H9 (cell line): ENCODE measurements at regions not wholly inside any gene's neighbourhood (a gene's known extent, or its start where the extent isn't known, plus 50 kb on each side); places are given as distances from the start of the nearest gene placed in this dataset.

Source experiments
- DNase-seq: peaks from one replicate; pipeline ENCODE4 v3.0.0-alpha.2; 2017
- H2AFZ ChIP-seq: one replicate; pipeline ENCODE4 v1.6.1; 2013; ENCODE audit warnings: mild to moderate bottlenecking, low read length, control low read depth, moderate library complexity
- H2AK5ac ChIP-seq: 2 replicates; pipeline ENCODE4 v1.6.1; 2013; ENCODE audit warnings: low read length, control low read depth, mixed read lengths; ENCODE audit not compliant: insufficient read length
- H2BK120ac ChIP-seq: one replicate; pipeline ENCODE4 v1.6.1; 2013; ENCODE audit warnings: low read depth, mild to moderate bottlenecking, low read length, control low read depth, inconsistent platforms; ENCODE audit not compliant: poor library complexity, severe bottlenecking
- H2BK12ac ChIP-seq: 2 replicates; pipeline ENCODE4 v1.6.1; 2013; ENCODE audit warnings: low read length, control low read depth, mixed read lengths, low read depth; ENCODE audit not compliant: insufficient read length
- H2BK15ac ChIP-seq: 2 replicates; pipeline ENCODE4 v1.6.1; 2013; ENCODE audit warnings: low read depth, low read length, control low read depth
- H2BK20ac ChIP-seq: one replicate; pipeline ENCODE4 v1.6.1; 2013; ENCODE audit warnings: low read depth, mild to moderate bottlenecking, low read length, control low read depth, inconsistent platforms; ENCODE audit not compliant: poor library complexity, severe bottlenecking
- H2BK5ac ChIP-seq: 2 replicates; pipeline ENCODE4 v1.6.1; 2013; ENCODE audit warnings: low read length, control low read depth, mixed read lengths; ENCODE audit not compliant: insufficient read length
- H3K14ac ChIP-seq: 2 replicates; pipeline ENCODE4 v1.6.1; 2013; ENCODE audit warnings: low read length, control low read depth; ENCODE audit not compliant: insufficient read depth
- H3K18ac ChIP-seq: 2 replicates; pipeline ENCODE4 v1.6.1; 2013; ENCODE audit warnings: low read depth, mild to moderate bottlenecking, mixed read lengths, low read length, control low read depth; ENCODE audit not compliant: insufficient read length
- H3K23ac ChIP-seq: 2 replicates; pipeline ENCODE4 v1.6.1; 2013; ENCODE audit warnings: low read length, control low read depth, mixed read lengths, low read depth; ENCODE audit not compliant: insufficient read length
- H3K23me2 ChIP-seq: 2 replicates; pipeline ENCODE4 v1.6.1; 2013; ENCODE audit warnings: low read depth, mild to moderate bottlenecking, mixed read lengths, low read length, control low read depth; ENCODE audit not compliant: insufficient read length, poor library complexity, severe bottlenecking
- H3K27ac ChIP-seq: 2 replicates; pipeline ENCODE4 v1.5.1; 2013; ENCODE audit warnings: low read length, control low read depth, mixed read lengths, low read depth; ENCODE audit not compliant: insufficient read length
- H3K27me3 ChIP-seq: 2 replicates; pipeline ENCODE4 v1.6.1; 2013; ENCODE audit warnings: low read length, control low read depth, inconsistent platforms; ENCODE audit not compliant: insufficient read depth
- H3K4ac ChIP-seq: 2 replicates; pipeline ENCODE4 v1.6.1; 2013; ENCODE audit warnings: low read depth, mild to moderate bottlenecking, control low read depth, inconsistent platforms, low read length, moderate library complexity
- H3K4me1 ChIP-seq: 2 replicates; pipeline ENCODE4 v1.6.1; 2013; ENCODE audit warnings: low read length, control low read depth, inconsistent platforms; ENCODE audit not compliant: insufficient read depth
- H3K4me2 ChIP-seq: 2 replicates; pipeline ENCODE4 v1.6.1; 2013; ENCODE audit warnings: low read length, control low read depth, mixed read lengths; ENCODE audit not compliant: insufficient read length, insufficient read depth
- H3K56ac ChIP-seq: 2 replicates; pipeline ENCODE4 v1.6.1; 2013; ENCODE audit warnings: low read depth, mild to moderate bottlenecking, mixed read lengths, low read length, control low read depth; ENCODE audit not compliant: insufficient read length
- H3K79me1 ChIP-seq: 2 replicates; pipeline ENCODE4 v1.6.1; 2013; ENCODE audit warnings: low read depth, mild to moderate bottlenecking, moderate library complexity, low read length, control low read depth, inconsistent platforms; ENCODE audit not compliant: insufficient read depth, poor library complexity, severe bottlenecking
- H3K79me2 ChIP-seq: 2 replicates; pipeline ENCODE4 v1.6.1; 2013; ENCODE audit warnings: low read length, control low read depth, inconsistent platforms; ENCODE audit not compliant: insufficient read depth
- H3K9ac ChIP-seq: 2 replicates; pipeline ENCODE4 v1.6.1; 2013; ENCODE audit warnings: low read length, control low read depth, mixed read lengths; ENCODE audit not compliant: insufficient read length; ENCODE audit errors: extremely low read depth
- H3K9me3 ChIP-seq: one replicate; pipeline ENCODE4 v1.6.1; 2013; ENCODE audit warnings: low read depth, low read length, inconsistent platforms; ENCODE audit not compliant: control insufficient read depth
- H3T11ph ChIP-seq: one replicate; pipeline ENCODE4 v1.6.1; 2013; ENCODE audit warnings: mild to moderate bottlenecking, low read length, control low read depth, inconsistent platforms
- H4K20me1 ChIP-seq: one replicate; pipeline ENCODE4 v1.6.1; 2013; ENCODE audit not compliant: control insufficient read depth, insufficient read length, insufficient read depth
- H4K5ac ChIP-seq: 2 replicates; pipeline ENCODE4 v1.6.1; 2013; ENCODE audit warnings: low read depth, mild to moderate bottlenecking, mixed read lengths, low read length, control low read depth; ENCODE audit not compliant: insufficient read length
- H4K8ac ChIP-seq: replicated peaks from 2 replicates; pipeline ENCODE4 v1.6.1; 2013; ENCODE audit warnings: low read length, control low read depth, mixed read lengths, low read depth; ENCODE audit not compliant: insufficient read length
- H4K91ac ChIP-seq: 2 replicates; pipeline ENCODE4 v1.6.1; 2013; ENCODE audit warnings: low read depth, mild to moderate bottlenecking, moderate library complexity, mixed read lengths, low read length, control low read depth; ENCODE audit not compliant: insufficient read length
- H3K27ac Mint-ChIP-seq, 3 experiments: 2 replicates in 2 of 3; 3 replicates in 1 of 3; pipeline ENCODE4 v1.8.0; 2020 to 2021; ENCODE audit warnings: mixed read lengths in 3 of 3, mild to moderate bottlenecking in 1 of 3, moderate library complexity in 1 of 3
- H3K27me3 Mint-ChIP-seq: 2 replicates; pipeline ENCODE4 v1.8.0; 2021; ENCODE audit warnings: low read depth, mild to moderate bottlenecking, moderate library complexity, mixed read lengths
- H3K36me3 Mint-ChIP-seq, 3 experiments: 2 replicates in 2 of 3; 3 replicates in 1 of 3; pipeline ENCODE4 v1.8.0; 2020 to 2021; ENCODE audit warnings: low read depth in 3 of 3, mixed read lengths in 3 of 3; ENCODE audit not compliant: insufficient read depth in 1 of 3
- H3K4me1 Mint-ChIP-seq, 2 experiments: 2 replicates each; pipeline ENCODE4 v1.8.0; 2020; ENCODE audit warnings: mixed read lengths in 2 of 2
- H3K4me3 Mint-ChIP-seq, 2 experiments: 2 replicates in 1 of 2; 3 replicates in 1 of 2; pipeline ENCODE4 v1.8.0; 2020 to 2021; ENCODE audit warnings: mild to moderate bottlenecking in 2 of 2, mixed read lengths in 2 of 2, moderate library complexity in 1 of 2
- H3K9me3 Mint-ChIP-seq, 2 experiments: 2 replicates in 1 of 2; 3 replicates in 1 of 2; pipeline ENCODE4 v1.8.0; 2020; ENCODE audit warnings: mild to moderate bottlenecking in 2 of 2, mixed read lengths in 2 of 2, moderate library complexity in 1 of 2
- whole genome bisulfite sequencing: extraction: QIAGEN DNeasy Blood & Tissue Kit; methylation state at CpG from one replicate; pipeline ENCODE4 v1.1.7; 2013; ENCODE audit warnings: missing lambda C conversion rate, low lambda C conversion rate, mixed read lengths; ENCODE audit not compliant: insufficient read length; ENCODE audit errors: extremely low coverage; 5-methylcytosine and 5-hydroxymethylcytosine counted together
- TF ChIP-seq, protein P1 (sequence below): fragments of 200-600 bp; sonication (generic); conservative IDR thresholded peaks from 3 replicates; pipeline ENCODE4 v1.8.0; 2021; ENCODE audit warnings: antibody characterized with exemption, mild to moderate bottlenecking

DNA sequence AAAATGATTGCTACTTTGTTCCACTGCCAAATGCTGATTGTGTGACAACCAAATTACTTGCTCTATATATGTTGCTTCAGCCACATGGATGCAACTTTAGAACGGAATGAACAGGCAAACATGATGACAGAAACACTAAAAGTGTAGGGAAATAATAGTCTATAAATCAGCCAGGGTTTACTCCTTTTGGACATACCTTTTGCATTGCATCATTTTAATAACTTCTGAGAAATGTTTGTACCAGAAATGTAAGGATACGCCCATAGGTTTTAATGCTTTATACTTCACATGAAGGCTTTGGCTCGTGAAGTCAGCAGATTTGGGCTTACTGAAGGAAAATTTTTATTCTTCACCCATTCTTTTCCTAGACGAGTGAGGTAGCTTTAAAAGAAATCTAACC is 141.0 kb downstream of the POSTN start:
- no peaks in the 10 kb centered on the region for H3K27me3 Mint-ChIP-seq
- no peaks in the 10 kb centered on the region for H3K79me1 ChIP-seq

More for the DNA sequence above, 141.0 kb downstream of the POSTN start:
- Mint-ChIP-seq H3K9me3 (peaks cover 6 to 12% of the 10 kb centered on the region in 2 experiments), H3K27ac (no peak overlapping the region), H3K4me3 (no peak overlapping the region), H3K4me1 (no peaks in the 10 kb centered on the region), H3K36me3 (no peaks in the 10 kb centered on the region; a peak in 1 of 7 replicates)
- Histone ChIP-seq H3K9me3 (no peaks in the 10 kb centered on the region), H3K18ac (no peak overlapping the region), H2AFZ (no peak overlapping the region), H3T11ph (no peak overlapping the region), H3K23ac (no peak overlapping the region), H4K5ac (no peak overlapping the region), H3K23me2 (no peaks in the 10 kb centered on the region), H2BK15ac (no peak overlapping the region), H3K56ac (no peak overlapping the region), H3K27ac (no peak overlapping the region), H3K4ac (no peak overlapping the region), H3K79me2 (no peaks in the 10 kb centered on the region), H2BK20ac (no peak overlapping the region), H3K4me1 (no peaks in the 10 kb centered on the region), H3K4me2 (no peak overlapping the region), H4K8ac (no peak overlapping the region), H4K91ac (no peak overlapping the region), H2BK120ac (no peak overlapping the region), H4K20me1 (no peaks in the 10 kb centered on the region), H2AK5ac (no peak overlapping the region), H3K27me3 (no peaks in the 10 kb centered on the region), H2BK5ac (no peak overlapping the region), H2BK12ac (no peak overlapping the region), H3K9ac (no peak overlapping the region), H3K14ac (no peak overlapping the region)
- WGBS, result no CpG with 5 or more reads among the region's 4 CpGs
- no peak for DNase-seq
- TF ChIP-seq, protein P1, sequence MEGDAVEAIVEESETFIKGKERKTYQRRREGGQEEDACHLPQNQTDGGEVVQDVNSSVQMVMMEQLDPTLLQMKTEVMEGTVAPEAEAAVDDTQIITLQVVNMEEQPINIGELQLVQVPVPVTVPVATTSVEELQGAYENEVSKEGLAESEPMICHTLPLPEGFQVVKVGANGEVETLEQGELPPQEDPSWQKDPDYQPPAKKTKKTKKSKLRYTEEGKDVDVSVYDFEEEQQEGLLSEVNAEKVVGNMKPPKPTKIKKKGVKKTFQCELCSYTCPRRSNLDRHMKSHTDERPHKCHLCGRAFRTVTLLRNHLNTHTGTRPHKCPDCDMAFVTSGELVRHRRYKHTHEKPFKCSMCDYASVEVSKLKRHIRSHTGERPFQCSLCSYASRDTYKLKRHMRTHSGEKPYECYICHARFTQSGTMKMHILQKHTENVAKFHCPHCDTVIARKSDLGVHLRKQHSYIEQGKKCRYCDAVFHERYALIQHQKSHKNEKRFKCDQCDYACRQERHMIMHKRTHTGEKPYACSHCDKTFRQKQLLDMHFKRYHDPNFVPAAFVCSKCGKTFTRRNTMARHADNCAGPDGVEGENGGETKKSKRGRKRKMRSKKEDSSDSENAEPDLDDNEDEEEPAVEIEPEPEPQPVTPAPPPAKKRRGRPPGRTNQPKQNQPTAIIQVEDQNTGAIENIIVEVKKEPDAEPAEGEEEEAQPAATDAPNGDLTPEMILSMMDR, result no peak
